HG02981 (cell line): ENCODE measurements at regions not wholly inside any gene's neighbourhood (a gene's known extent, or its start where the extent isn't known, plus 50 kb on each side); places are given as distances from the start of the nearest gene placed in this dataset.

Source experiments
- ATAC-seq: cut with Tn5 transposase; IDR thresholded peaks from one replicate; pipeline ENCODE4 v1.9.1; 2021; ENCODE audit warnings: mild to moderate bottlenecking, moderate library complexity; ENCODE audit not compliant: unreplicated experiment

DNA sequence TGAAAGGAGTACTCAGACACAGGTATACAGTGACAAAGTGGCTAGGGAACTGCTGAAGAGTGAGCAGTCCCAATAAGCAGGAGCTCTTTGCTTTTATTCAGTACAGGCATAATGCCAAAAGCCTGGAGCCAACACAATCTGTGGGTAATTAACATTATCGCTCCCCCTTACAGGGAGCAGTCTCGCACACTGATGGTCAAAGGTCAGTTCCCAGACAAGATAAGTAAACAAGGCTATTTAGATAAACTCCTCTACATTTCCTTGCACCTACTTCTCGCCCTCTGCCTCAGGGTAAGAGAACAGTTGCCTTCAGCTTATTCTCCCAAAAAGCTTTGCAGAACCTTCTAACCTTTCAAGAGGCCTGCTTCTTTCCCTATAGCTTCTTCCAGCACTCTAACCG, 73.9 kb upstream of the TAF9B start:
- no peak for ATAC-seq

DNA sequence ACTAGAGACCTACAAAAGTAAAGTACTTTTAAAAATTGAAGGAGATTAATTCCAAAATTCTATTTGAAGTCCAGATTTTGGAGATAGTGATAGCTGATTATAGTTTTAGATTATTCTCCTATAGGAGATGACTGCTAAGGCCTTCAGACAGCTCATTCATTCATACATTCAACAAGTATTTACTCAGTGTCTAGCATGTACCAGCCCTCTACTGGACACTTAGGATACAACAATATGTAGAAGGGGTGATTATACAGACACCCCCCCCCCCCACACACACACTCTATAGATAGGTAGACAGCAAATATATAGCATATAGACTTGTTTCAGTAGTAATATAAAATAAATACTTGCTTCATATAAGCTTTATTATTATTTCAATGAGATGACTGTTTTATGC, 60.4 kb upstream of the TAF9B start:
- ATAC-seq, result peak; percentile 59
